ENCODE measurements at regions not wholly inside any gene's neighbourhood (a gene's known extent, or its start where the extent isn't known, plus 50 kb on each side); places are given as distances from the start of the nearest gene placed in this dataset.

GRCh38 chr9:108130905-108131304, 641.3 kb upstream of the KLF4 start:
- WGBS (ENCODE audit: insufficient coverage), result 100% methylated on average over 1 of the region's 2 CpGs
- H3K9me3 ChIP-seq (ENCODE audit: control extremely low read depth in 1 of 5, control insufficient read depth in 4 of 5, insufficient read depth in 2 of 5, low read depth in 1 of 5, low read length in 4 of 5), result no peaks in the 10 kb centered on the region
- no peak overlapping the region for H3K27ac ChIP-seq (ENCODE audit: insufficient read depth in 1 of 2, low read depth in 1 of 2, low read length in 2 of 2, poor library complexity in 1 of 2, severe bottlenecking in 2 of 2)

GRCh38 chr9:108125625-108126024, 636.1 kb upstream of the KLF4 start:
- Histone ChIP-seq H3K9me3 (ENCODE audit: control extremely low read depth in 1 of 5, control insufficient read depth in 4 of 5, insufficient read depth in 2 of 5, low read depth in 1 of 5, low read length in 4 of 5) (peaks cover 0 to 4% (median 0%) of the 10 kb centered on the region in 5 experiments), H3K27me3 (replicated peaks in 2 of 5; ENCODE audit: control insufficient read depth in 4 of 5, insufficient read depth in 5 of 5, low read length in 4 of 5) (no peaks in the 10 kb centered on the region), H3K27ac (ENCODE audit: insufficient read depth in 1 of 2, low read depth in 1 of 2, low read length in 2 of 2, poor library complexity in 1 of 2, severe bottlenecking in 2 of 2) (no peak overlapping the region), H3K4me3 (ENCODE audit: control insufficient read depth in 1 of 7, extremely low read depth in 1 of 7, insufficient read depth in 4 of 7, low read depth in 2 of 7, low read length in 6 of 7) (no peak overlapping the region), H3K4me1 (ENCODE audit: control extremely low read depth in 1 of 4, control insufficient read depth in 4 of 4, insufficient read depth in 4 of 4, low read length in 3 of 4) (peaks cover 3 to 10% (median 6%) of the 10 kb centered on the region in 4 experiments), H3K36me3 (ENCODE audit: control insufficient read depth in 4 of 4, insufficient read depth in 4 of 4, low read length in 3 of 4) (no peaks in the 10 kb centered on the region)
- no peak for DNase-seq
- CTCF ChIA-PET, result interaction anchor here (1.0 kb wide), 1 partner anchor 26 kb away, joined by 3 read pairs; no protein-coding TSS in a partner anchor
- WGBS (ENCODE audit: insufficient coverage), result 94% methylated on average over 3 of the region's 4 CpGs
- POLR2A ChIA-PET, result no interaction called here

More at GRCh38 chr9:108130905-108131304, 641.3 kb upstream of the KLF4 start:
- CTCF ChIA-PET, result no interaction called here
- Histone ChIP-seq H3K4me3 (ENCODE audit: control insufficient read depth in 1 of 7, extremely low read depth in 1 of 7, insufficient read depth in 4 of 7, low read depth in 2 of 7, low read length in 6 of 7) (no peak overlapping the region), H3K36me3 (ENCODE audit: control insufficient read depth in 4 of 4, insufficient read depth in 4 of 4, low read length in 3 of 4) (no peaks in the 10 kb centered on the region), H3K4me1 (ENCODE audit: control extremely low read depth in 1 of 4, control insufficient read depth in 4 of 4, insufficient read depth in 4 of 4, low read length in 3 of 4) (peaks cover 0 to 6% (median 0%) of the 10 kb centered on the region in 4 experiments), H3K27me3 (replicated peaks in 2 of 5; ENCODE audit: control insufficient read depth in 4 of 5, insufficient read depth in 5 of 5, low read length in 4 of 5) (no peaks in the 10 kb centered on the region)
- POLR2A ChIA-PET, result no interaction called here
- DNase-seq, result no peak

- Histone ChIP-seq H3K9me3 (ENCODE audit: control extremely low read depth in 1 of 5, control insufficient read depth in 4 of 5, insufficient read depth in 2 of 5, low read depth in 1 of 5, low read length in 4 of 5) (no peaks in the 10 kb centered on the region), H3K4me1 (ENCODE audit: control extremely low read depth in 1 of 4, control insufficient read depth in 4 of 4, insufficient read depth in 4 of 4, low read length in 3 of 4) (peaks cover 3 to 10% (median 6%) of the 10 kb centered on the region in 4 experiments), H3K4me3 (ENCODE audit: control insufficient read depth in 1 of 7, extremely low read depth in 1 of 7, insufficient read depth in 4 of 7, low read depth in 2 of 7, low read length in 6 of 7) (no peak overlapping the region), H3K27me3 (replicated peaks in 2 of 5; ENCODE audit: control insufficient read depth in 4 of 5, insufficient read depth in 5 of 5, low read length in 4 of 5) (no peaks in the 10 kb centered on the region), H3K27ac (ENCODE audit: insufficient read depth in 1 of 2, low read depth in 1 of 2, low read length in 2 of 2, poor library complexity in 1 of 2, severe bottlenecking in 2 of 2) (no peak overlapping the region), H3K36me3 (ENCODE audit: control insufficient read depth in 4 of 4, insufficient read depth in 4 of 4, low read length in 3 of 4) (no peaks in the 10 kb centered on the region)
- POLR2A ChIA-PET, result no interaction called here
- WGBS (ENCODE audit: insufficient coverage), result 96% methylated on average over 10 of the region's 11 CpGs
- DNase-seq, result no peak
- CTCF ChIA-PET, result no interaction called here
Observed at GRCh38 chr9:108119530-108120113, 630.1 kb upstream of the KLF4 start.

GRCh38 chr9:108117795-108118194, 628.2 kb upstream of the KLF4 start:
- Histone ChIP-seq H3K4me1 (ENCODE audit: control extremely low read depth in 1 of 4, control insufficient read depth in 4 of 4, insufficient read depth in 4 of 4, low read length in 3 of 4) (peaks cover 0 to 11% (median 8%) of the 10 kb centered on the region in 4 experiments), H3K36me3 (ENCODE audit: control insufficient read depth in 4 of 4, insufficient read depth in 4 of 4, low read length in 3 of 4) (no peaks in the 10 kb centered on the region), H3K9me3 (ENCODE audit: control extremely low read depth in 1 of 5, control insufficient read depth in 4 of 5, insufficient read depth in 2 of 5, low read depth in 1 of 5, low read length in 4 of 5) (no peaks in the 10 kb centered on the region), H3K27me3 (replicated peaks in 2 of 5; ENCODE audit: control insufficient read depth in 4 of 5, insufficient read depth in 5 of 5, low read length in 4 of 5) (no peaks in the 10 kb centered on the region), H3K27ac (ENCODE audit: insufficient read depth in 1 of 2, low read depth in 1 of 2, low read length in 2 of 2, poor library complexity in 1 of 2, severe bottlenecking in 2 of 2) (no peak overlapping the region), H3K4me3 (ENCODE audit: control insufficient read depth in 1 of 7, extremely low read depth in 1 of 7, insufficient read depth in 4 of 7, low read depth in 2 of 7, low read length in 6 of 7) (no peak overlapping the region)
- CTCF ChIA-PET, result no interaction called here
- 97% methylated on average over 3 of the region's 3 CpGs for WGBS (ENCODE audit: insufficient coverage)
- POLR2A ChIA-PET, result no interaction called here
- DNase-seq, result no peak

- H3K27me3 ChIP-seq (replicated peaks in 2 of 5; ENCODE audit: control insufficient read depth in 4 of 5, insufficient read depth in 5 of 5, low read length in 4 of 5), result no peaks in the 10 kb centered on the region
- peaks cover 0 to 11% (median 8%) of the 10 kb centered on the region in 4 experiments for H3K4me1 ChIP-seq (ENCODE audit: control extremely low read depth in 1 of 4, control insufficient read depth in 4 of 4, insufficient read depth in 4 of 4, low read length in 3 of 4)
- no peaks in the 10 kb centered on the region for H3K9me3 ChIP-seq (ENCODE audit: control extremely low read depth in 1 of 5, control insufficient read depth in 4 of 5, insufficient read depth in 2 of 5, low read depth in 1 of 5, low read length in 4 of 5)
- ChIA-PET POLR2A (no interaction called here), CTCF (no interaction called here)
- DNase-seq, result no peak
- no peak overlapping the region for H3K4me3 ChIP-seq (ENCODE audit: control insufficient read depth in 1 of 7, extremely low read depth in 1 of 7, insufficient read depth in 4 of 7, low read depth in 2 of 7, low read length in 6 of 7)
- H3K27ac ChIP-seq (ENCODE audit: insufficient read depth in 1 of 2, low read depth in 1 of 2, low read length in 2 of 2, poor library complexity in 1 of 2, severe bottlenecking in 2 of 2), result no peak overlapping the region
- H3K36me3 ChIP-seq (ENCODE audit: control insufficient read depth in 4 of 4, insufficient read depth in 4 of 4, low read length in 3 of 4), result no peaks in the 10 kb centered on the region
- 100% methylated on average over 2 of the region's 2 CpGs for WGBS (ENCODE audit: insufficient coverage)
Observed at GRCh38 chr9:108117306-108117705, 627.7 kb upstream of the KLF4 start.

GRCh38 chr9:108113596-108113995, 624.0 kb upstream of the KLF4 start:
- 0% methylated on average over 1 of the region's 2 CpGs for WGBS (ENCODE audit: insufficient coverage)

GRCh38 chr9:108109927-108110690, 620.5 kb upstream of the KLF4 start:
- ChIA-PET POLR2A (no interaction called here), CTCF (no interaction called here)
- Histone ChIP-seq H3K27ac (ENCODE audit: insufficient read depth in 1 of 2, low read depth in 1 of 2, low read length in 2 of 2, poor library complexity in 1 of 2, severe bottlenecking in 2 of 2) (no peak overlapping the region), H3K4me1 (ENCODE audit: control extremely low read depth in 1 of 4, control insufficient read depth in 4 of 4, insufficient read depth in 4 of 4, low read length in 3 of 4) (peaks cover 0 to 11% (median 8%) of the 10 kb centered on the region in 4 experiments), H3K27me3 (replicated peaks in 2 of 5; ENCODE audit: control insufficient read depth in 4 of 5, insufficient read depth in 5 of 5, low read length in 4 of 5) (no peaks in the 10 kb centered on the region), H3K4me3 (ENCODE audit: control insufficient read depth in 1 of 7, extremely low read depth in 1 of 7, insufficient read depth in 4 of 7, low read depth in 2 of 7, low read length in 6 of 7) (no peak overlapping the region), H3K36me3 (ENCODE audit: control insufficient read depth in 4 of 4, insufficient read depth in 4 of 4, low read length in 3 of 4) (no peaks in the 10 kb centered on the region), H3K9me3 (ENCODE audit: control extremely low read depth in 1 of 5, control insufficient read depth in 4 of 5, insufficient read depth in 2 of 5, low read depth in 1 of 5, low read length in 4 of 5) (no peaks in the 10 kb centered on the region)
- 94% methylated on average over 5 of the region's 5 CpGs for WGBS (ENCODE audit: insufficient coverage)
- DNase-seq, result no peak

More at GRCh38 chr9:108113596-108113995, 624.0 kb upstream of the KLF4 start:
- no peak overlapping the region for H3K27ac ChIP-seq (ENCODE audit: insufficient read depth in 1 of 2, low read depth in 1 of 2, low read length in 2 of 2, poor library complexity in 1 of 2, severe bottlenecking in 2 of 2)
- no peak overlapping the region for H3K4me3 ChIP-seq (ENCODE audit: control insufficient read depth in 1 of 7, extremely low read depth in 1 of 7, insufficient read depth in 4 of 7, low read depth in 2 of 7, low read length in 6 of 7)
- no peaks in the 10 kb centered on the region for H3K36me3 ChIP-seq (ENCODE audit: control insufficient read depth in 4 of 4, insufficient read depth in 4 of 4, low read length in 3 of 4)
- no peaks in the 10 kb centered on the region for H3K27me3 ChIP-seq (replicated peaks in 2 of 5; ENCODE audit: control insufficient read depth in 4 of 5, insufficient read depth in 5 of 5, low read length in 4 of 5)
- H3K9me3 ChIP-seq (ENCODE audit: control extremely low read depth in 1 of 5, control insufficient read depth in 4 of 5, insufficient read depth in 2 of 5, low read depth in 1 of 5, low read length in 4 of 5), result no peaks in the 10 kb centered on the region
- DNase-seq, result peak; percentile 18 to 80 (median 72)
- ChIA-PET POLR2A (no interaction called here), CTCF (interaction anchor here (0.6 to 1.4 kb wide), 3 partner anchors 111 to 620 kb away, joined by 3 read pairs; no protein-coding TSS in a partner anchor)
- peaks cover 0 to 11% (median 8%) of the 10 kb centered on the region in 4 experiments for H3K4me1 ChIP-seq (ENCODE audit: control extremely low read depth in 1 of 4, control insufficient read depth in 4 of 4, insufficient read depth in 4 of 4, low read length in 3 of 4)

All from common myeloid progenitor, CD34-positive (primary cell).